Esophagus (tissue), 2 donors: ENCODE measurements at regions not wholly inside any gene's neighbourhood (a gene's known extent, or its start where the extent isn't known, plus 50 kb on each side); places are given as distances from the start of the nearest gene placed in this dataset.

Experiments used
- H3K27ac ChIP-seq, 2 donors: one replicate each; pipeline ENCODE4 v1.5.1; 2013; ENCODE audit warnings: low read depth in 2 of 2, mild to moderate bottlenecking in 2 of 2, inconsistent platforms in 1 of 2, low read length in 1 of 2, moderate library complexity in 1 of 2
- H3K27me3 ChIP-seq, 2 donors: one replicate each; pipeline ENCODE4 v1.6.1; 2013; ENCODE audit warnings: low read length in 2 of 2, control low read depth in 1 of 2, mild to moderate bottlenecking in 1 of 2; ENCODE audit not compliant: insufficient read depth in 2 of 2, control insufficient read depth in 1 of 2
- H3K36me3 ChIP-seq, 2 donors: one replicate each; pipeline ENCODE4 v1.6.1; 2013; ENCODE audit warnings: low read length in 1 of 2; ENCODE audit not compliant: control insufficient read depth in 2 of 2, insufficient read depth in 2 of 2
- H3K4me1 ChIP-seq, 2 donors: one replicate each; pipeline ENCODE4 v1.6.1; 2013; ENCODE audit warnings: low read length in 1 of 2; ENCODE audit not compliant: control insufficient read depth in 2 of 2, insufficient read depth in 2 of 2
- H3K4me3 ChIP-seq, 2 donors: one replicate each; pipeline ENCODE4 v1.5.1; 2013; ENCODE audit warnings: low read length in 2 of 2, mild to moderate bottlenecking in 2 of 2, low read depth in 1 of 2, moderate library complexity in 1 of 2
- H3K9me3 ChIP-seq, 2 donors: one replicate each; pipeline ENCODE4 v1.6.1; 2013; ENCODE audit warnings: mild to moderate bottlenecking in 2 of 2, low read depth in 1 of 2, low read length in 1 of 2, moderate library complexity in 1 of 2; ENCODE audit not compliant: control insufficient read depth in 2 of 2, insufficient read depth in 1 of 2
- WGBS, 2 donors: extraction: QIAGEN DNeasy Blood & Tissue Kit; methylation state at CpG; one replicate each; pipeline ENCODE4 v1.1.7; 2013; 5-methylcytosine and 5-hydroxymethylcytosine counted together
- donor health status: healthy with polysubstance abuse.
- donor health status: Bipolar disorder and iron deficiency.

GRCh38 chr9:27943501-27943900 lies 370.2 kb upstream of the C9orf72 start:
- Histone ChIP-seq H3K9me3 (no peaks in the 10 kb centered on the region), H3K4me3 (no peak overlapping the region), H3K4me1 (no peaks in the 10 kb centered on the region), H3K27me3 (no peaks in the 10 kb centered on the region), H3K27ac (no peak overlapping the region), H3K36me3 (no peaks in the 10 kb centered on the region)
- 61 to 63% methylated on average over 1 of the region's 1 CpG for WGBS, 2 donors

- Histone ChIP-seq H3K36me3 (no peaks in the 10 kb centered on the region), H3K4me3 (no peak overlapping the region), H3K27me3 (no peaks in the 10 kb centered on the region), H3K4me1 (no peaks in the 10 kb centered on the region), H3K9me3 (no peaks in the 10 kb centered on the region), H3K27ac (no peak overlapping the region)
- 3 to 39% methylated on average over 1 of the region's 1 CpG for WGBS, 2 donors
Observed at GRCh38 chr9:27945386-27945785, 372.1 kb upstream of the C9orf72 start.

- H3K27me3 ChIP-seq = no peaks in the 10 kb centered on the region
- H3K9me3 ChIP-seq = no peaks in the 10 kb centered on the region
- no peaks in the 10 kb centered on the region for H3K4me1 ChIP-seq
- no peak overlapping the region for H3K27ac ChIP-seq
- WGBS, 2 donors = 91% methylated on average over 8 of the region's 8 CpGs
- H3K4me3 ChIP-seq = no peak overlapping the region
- no peaks in the 10 kb centered on the region for H3K36me3 ChIP-seq
Observed at GRCh38 chr9:27950382-27950781, 377.1 kb upstream of the C9orf72 start.

GRCh38 chr9:27954858-27955257 lies 381.6 kb upstream of the C9orf72 start:
- no peak overlapping the region for H3K27ac ChIP-seq

GRCh38 chr9:27963836-27964235 lies 390.6 kb upstream of the C9orf72 start:
- Histone ChIP-seq H3K4me1 (no peaks in the 10 kb centered on the region), H3K4me3 (no peak overlapping the region), H3K27me3 (no peaks in the 10 kb centered on the region), H3K9me3 (no peaks in the 10 kb centered on the region), H3K36me3 (no peaks in the 10 kb centered on the region), H3K27ac (no peak overlapping the region)

More at GRCh38 chr9:27954858-27955257, 381.6 kb upstream of the C9orf72 start:
- WGBS, 2 donors = 32 to 41% methylated on average over 1 of the region's 1 CpG
- H3K4me3 ChIP-seq = no peak overlapping the region
- no peaks in the 10 kb centered on the region for H3K36me3 ChIP-seq
- no peaks in the 10 kb centered on the region for H3K4me1 ChIP-seq
- H3K9me3 ChIP-seq = no peaks in the 10 kb centered on the region
- H3K27me3 ChIP-seq = no peaks in the 10 kb centered on the region

- Histone ChIP-seq H3K27ac (no peak overlapping the region), H3K4me1 (no peaks in the 10 kb centered on the region), H3K4me3 (no peak overlapping the region), H3K27me3 (no peaks in the 10 kb centered on the region), H3K36me3 (no peaks in the 10 kb centered on the region), H3K9me3 (no peaks in the 10 kb centered on the region)
- 28 to 34% methylated on average over 2 of the region's 2 CpGs for WGBS, 2 donors
Observed at GRCh38 chr9:27967210-27967609, 393.9 kb upstream of the C9orf72 start.

- no peaks in the 10 kb centered on the region for H3K9me3 ChIP-seq
- no peaks in the 10 kb centered on the region for H3K27me3 ChIP-seq
- 43 to 54% methylated on average over 3 of the region's 3 CpGs for WGBS, 2 donors
- H3K36me3 ChIP-seq = no peaks in the 10 kb centered on the region
- H3K4me1 ChIP-seq = no peaks in the 10 kb centered on the region
- no peak overlapping the region for H3K27ac ChIP-seq
- H3K4me3 ChIP-seq = no peak overlapping the region
Observed at GRCh38 chr9:27977931-27978330, 404.6 kb upstream of the C9orf72 start.

- Histone ChIP-seq H3K9me3 (no peaks in the 10 kb centered on the region), H3K27me3 (no peaks in the 10 kb centered on the region), H3K36me3 (no peaks in the 10 kb centered on the region), H3K4me3 (no peak overlapping the region), H3K4me1 (no peaks in the 10 kb centered on the region), H3K27ac (no peak overlapping the region)
- 91 to 92% methylated on average over 1 of the region's 1 CpG for WGBS, 2 donors
Observed at GRCh38 chr9:27985714-27986113, 412.4 kb upstream of the C9orf72 start.

- H3K36me3 ChIP-seq = no peaks in the 10 kb centered on the region
- no peak overlapping the region for H3K4me3 ChIP-seq
- 81% methylated on average over 2 of the region's 2 CpGs for WGBS, 2 donors
- no peaks in the 10 kb centered on the region for H3K4me1 ChIP-seq
- no peaks in the 10 kb centered on the region for H3K9me3 ChIP-seq
- no peak overlapping the region for H3K27ac ChIP-seq
- no peaks in the 10 kb centered on the region for H3K27me3 ChIP-seq
Observed at GRCh38 chr9:27990524-27990923, 417.2 kb upstream of the C9orf72 start.

- Histone ChIP-seq H3K36me3 (no peaks in the 10 kb centered on the region), H3K4me3 (no peak overlapping the region), H3K4me1 (no peaks in the 10 kb centered on the region), H3K27me3 (no peaks in the 10 kb centered on the region), H3K27ac (no peak overlapping the region), H3K9me3 (no peaks in the 10 kb centered on the region)
- 68 to 70% methylated on average over 5 of the region's 5 CpGs for WGBS, 2 donors
Observed at GRCh38 chr9:27991221-27991620, 417.9 kb upstream of the C9orf72 start.
